Sigmoid colon (tissue), 6 donors: ENCODE measurements at regions not wholly inside any gene's neighbourhood (a gene's known extent, or its start where the extent isn't known, plus 50 kb on each side); places are given as distances from the start of the nearest gene placed in this dataset.

Experiments used
- DNase-seq: peaks from one replicate; pipeline ENCODE4 v3.0.0-alpha.2; 2019
- H3K27ac ChIP-seq, 4 donors: fragments of 200-600 bp; sonication (generic); one replicate each; pipeline ENCODE4 v1.5.1; 2016 to 2019; ENCODE audit warnings: mild to moderate bottlenecking in 1 of 4
- H3K27me3 ChIP-seq, 3 donors: fragments of 200-600 bp; sonication (generic); one replicate each; pipeline ENCODE4 v1.5.1; 2019; ENCODE audit warnings: mild to moderate bottlenecking in 1 of 3
- H3K36me3 ChIP-seq, 4 donors: fragments of 200-600 bp; sonication (generic); one replicate each; pipeline ENCODE4 v1.5.1; 2016 to 2019
- H3K4me1 ChIP-seq, 4 donors: fragments of 200-600 bp; sonication (generic); one replicate each; pipeline ENCODE4 v1.5.1; 2017 to 2019
- H3K4me3 ChIP-seq, 4 donors: fragments of 200-600 bp; sonication (generic); one replicate each; pipeline ENCODE4 v1.5.1; 2017 to 2019; ENCODE audit warnings: mild to moderate bottlenecking in 2 of 4, moderate library complexity in 1 of 4
- H3K9me3 ChIP-seq, 4 donors: fragments of 200-600 bp in 3 of 4; sonication (generic) in 3 of 4; one replicate each; pipeline versions ENCODE4 v1.5.1 to v1.6.1; 2013 to 2019
- EP300 ChIP-seq, 4 donors: sonication (generic); formaldehyde crosslinking; IDR thresholded peaks; one replicate each; pipeline ENCODE4 v1.6.1; 2017; ENCODE audit warnings: antibody characterized with exemption in 4 of 4
- POLR2A ChIP-seq, 2 donors: fragments of 450-650 bp; IDR thresholded peaks; one replicate each; pipeline ENCODE4 v1.6.1; 2016; ENCODE audit warnings: antibody characterized with exemption in 2 of 2, mild to moderate bottlenecking in 2 of 2, moderate library complexity in 2 of 2
- POLR2AphosphoS5 ChIP-seq, 4 donors: sonication (generic); formaldehyde crosslinking; IDR thresholded peaks; one replicate each; pipeline ENCODE4 v1.6.1; 2017; ENCODE audit warnings: antibody characterized with exemption in 4 of 4
- WGBS, 2 donors: extraction: QIAGEN DNeasy Blood & Tissue Kit; methylation state at CpG; one replicate each; pipeline ENCODE4 v1.1.7; 2013; 5-methylcytosine and 5-hydroxymethylcytosine counted together
- intact Hi-C: fragments of 100-400 bp; cut with DNase I; formaldehyde crosslinking; loops from one replicate; pipeline ENCODE4 v1.15.1; 2023
- TF ChIP-seq, protein P1 (sequence below), 4 experiments: fragments of 450-650 bp in 3 of 4; fragments of 200-600 bp in 1 of 4; IDR thresholded peaks; one replicate each; pipeline ENCODE4 v1.5.1; 2016 to 2019; ENCODE audit warnings: antibody characterized with exemption in 4 of 4, mild to moderate bottlenecking in 3 of 4, moderate library complexity in 2 of 4
- donor health status: healthy with polysubstance abuse.
- donor health status: healthy.

DNA sequence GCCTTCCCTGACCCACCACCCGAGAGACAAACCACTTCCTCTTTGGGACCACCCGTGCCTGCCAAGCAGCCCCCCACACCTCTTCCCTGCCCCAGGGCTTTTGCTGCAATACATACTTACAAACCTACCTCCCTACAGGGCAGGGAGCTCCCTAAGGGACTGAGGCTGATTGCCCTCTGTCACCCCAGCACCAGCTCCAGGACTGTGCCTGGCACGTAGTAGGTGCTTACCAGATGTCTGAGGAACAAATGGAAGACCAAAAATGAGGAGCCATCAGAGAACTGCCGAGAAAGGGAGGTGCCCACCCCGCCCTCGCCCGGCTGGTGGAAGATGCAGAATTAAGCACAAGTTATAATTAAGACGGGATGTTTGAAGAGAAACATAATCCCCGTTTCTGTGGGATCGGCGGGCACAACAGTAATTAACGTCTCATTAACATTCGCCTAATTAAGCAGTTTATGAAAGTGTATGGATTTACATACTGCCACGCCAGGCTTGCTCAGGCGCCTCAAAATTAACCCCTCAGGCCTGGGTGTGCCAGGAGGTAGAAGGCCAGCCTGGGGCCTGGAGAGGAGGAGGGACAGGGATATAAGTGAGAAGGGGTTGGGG lies 130.1 kb upstream of the LINGO1 start:
- no peaks in the 10 kb centered on the region for H3K36me3 ChIP-seq
- H3K27ac ChIP-seq: no peak overlapping the region
- TF ChIP-seq EP300 (IDR thresholded peaks at IDR 0.05): no peak
- no peak for TF ChIP-seq POLR2AphosphoS5 (IDR thresholded peaks at IDR 0.05)
- no peak for TF ChIP-seq POLR2A (IDR thresholded peaks at IDR 0.05)
- TF ChIP-seq, protein P1, sequence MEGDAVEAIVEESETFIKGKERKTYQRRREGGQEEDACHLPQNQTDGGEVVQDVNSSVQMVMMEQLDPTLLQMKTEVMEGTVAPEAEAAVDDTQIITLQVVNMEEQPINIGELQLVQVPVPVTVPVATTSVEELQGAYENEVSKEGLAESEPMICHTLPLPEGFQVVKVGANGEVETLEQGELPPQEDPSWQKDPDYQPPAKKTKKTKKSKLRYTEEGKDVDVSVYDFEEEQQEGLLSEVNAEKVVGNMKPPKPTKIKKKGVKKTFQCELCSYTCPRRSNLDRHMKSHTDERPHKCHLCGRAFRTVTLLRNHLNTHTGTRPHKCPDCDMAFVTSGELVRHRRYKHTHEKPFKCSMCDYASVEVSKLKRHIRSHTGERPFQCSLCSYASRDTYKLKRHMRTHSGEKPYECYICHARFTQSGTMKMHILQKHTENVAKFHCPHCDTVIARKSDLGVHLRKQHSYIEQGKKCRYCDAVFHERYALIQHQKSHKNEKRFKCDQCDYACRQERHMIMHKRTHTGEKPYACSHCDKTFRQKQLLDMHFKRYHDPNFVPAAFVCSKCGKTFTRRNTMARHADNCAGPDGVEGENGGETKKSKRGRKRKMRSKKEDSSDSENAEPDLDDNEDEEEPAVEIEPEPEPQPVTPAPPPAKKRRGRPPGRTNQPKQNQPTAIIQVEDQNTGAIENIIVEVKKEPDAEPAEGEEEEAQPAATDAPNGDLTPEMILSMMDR (IDR thresholded peaks at IDR 0.05): no peak
- DNase-seq: no peak
- WGBS, 2 donors: 70 to 73% methylated on average over 15 of the region's 15 CpGs
- peaks cover 0 to 24% (median 3%) of the 10 kb centered on the region in 3 donors for H3K27me3 ChIP-seq
- no peaks in the 10 kb centered on the region for H3K4me1 ChIP-seq
- intact Hi-C loops: no loop called here
- H3K9me3 ChIP-seq: no peaks in the 10 kb centered on the region
- H3K4me3 ChIP-seq: no peak overlapping the region

DNA sequence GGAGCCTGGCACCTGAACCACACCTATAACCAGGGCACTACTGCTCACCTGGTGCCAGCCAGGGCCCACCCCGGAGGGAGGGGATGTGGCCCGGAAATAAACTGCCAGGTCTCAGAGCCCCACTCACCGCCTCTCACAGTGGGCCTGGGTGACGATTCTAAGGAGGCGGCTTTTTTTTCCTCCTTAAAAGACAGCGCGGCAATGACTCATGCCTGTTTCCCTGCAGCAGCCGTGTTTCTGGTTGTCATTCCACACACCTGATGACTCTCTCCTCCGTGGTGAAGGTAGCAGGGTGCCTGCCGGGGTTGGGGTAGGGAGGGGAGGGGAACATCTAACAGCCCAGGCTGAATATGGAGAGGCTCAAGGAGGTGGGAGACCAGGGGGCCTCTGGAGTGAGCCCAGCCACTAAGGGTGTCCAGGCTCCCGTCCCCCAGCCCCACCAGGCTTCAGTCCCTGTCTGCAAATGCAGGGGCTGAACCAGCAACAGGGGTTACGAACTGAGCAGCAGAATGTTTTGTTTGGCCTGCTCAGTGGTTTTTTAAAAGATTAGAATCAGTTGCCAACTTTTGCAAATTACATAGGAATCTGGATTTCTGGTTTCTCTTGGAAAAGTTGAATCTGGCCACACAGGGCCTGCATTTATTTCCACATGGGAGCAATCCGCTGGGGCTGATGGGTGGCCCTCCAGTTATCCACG lies 127.3 kb upstream of the LINGO1 start:
- Histone ChIP-seq H3K27ac (no peak overlapping the region), H3K4me3 (no peak overlapping the region), H3K4me1 (no peaks in the 10 kb centered on the region), H3K27me3 (peaks cover 0 to 13% (median 0%) of the 10 kb centered on the region in 3 donors), H3K36me3 (no peaks in the 10 kb centered on the region), H3K9me3 (no peaks in the 10 kb centered on the region)
- intact Hi-C loops: no loop called here
- no peak for DNase-seq
- TF ChIP-seq EP300 (IDR thresholded peaks at IDR 0.05) (no peak), POLR2A (IDR thresholded peaks at IDR 0.05) (no peak), POLR2AphosphoS5 (IDR thresholded peaks at IDR 0.05) (no peak)
- TF ChIP-seq, protein P1 (IDR thresholded peaks at IDR 0.05): no peak
- 69 to 70% methylated on average over 14 of the region's 14 CpGs for WGBS, 2 donors

DNA sequence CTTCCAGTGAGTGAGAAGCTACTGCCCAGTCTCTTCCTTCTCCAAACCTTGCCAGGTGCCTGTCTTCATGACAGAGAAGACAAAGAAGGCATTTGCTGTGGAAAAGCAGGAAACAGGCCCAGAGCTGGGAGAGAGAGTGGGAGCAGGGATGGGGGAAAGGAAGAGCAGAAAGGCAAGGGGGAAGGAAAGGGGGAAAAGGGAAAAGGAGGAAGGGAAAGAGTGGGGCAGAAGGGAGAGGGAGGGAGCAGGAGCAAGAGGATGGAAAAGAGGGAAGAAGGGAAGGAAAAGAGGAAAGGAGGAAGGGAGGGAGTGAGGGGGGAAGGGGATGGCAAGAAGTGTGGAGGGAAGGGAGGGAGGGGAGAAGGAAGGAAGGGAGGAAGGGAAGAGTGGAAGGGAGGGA lies 121.2 kb upstream of the LINGO1 start:
- no peak overlapping the region for H3K27ac ChIP-seq
- TF ChIP-seq, protein P1 (IDR thresholded peaks at IDR 0.05): no peak
- no peak for TF ChIP-seq POLR2A (IDR thresholded peaks at IDR 0.05)
- TF ChIP-seq POLR2AphosphoS5 (IDR thresholded peaks at IDR 0.05): no peak
- TF ChIP-seq EP300 (IDR thresholded peaks at IDR 0.05): no peak
- H3K36me3 ChIP-seq: no peaks in the 10 kb centered on the region
- DNase-seq: no peak
- intact Hi-C loops: no loop called here
- no peak overlapping the region for H3K4me3 ChIP-seq
- no peaks in the 10 kb centered on the region for H3K4me1 ChIP-seq
- no peaks in the 10 kb centered on the region for H3K9me3 ChIP-seq
- H3K27me3 ChIP-seq: peaks cover 0 to 3% (median 0%) of the 10 kb centered on the region in 3 donors

DNA sequence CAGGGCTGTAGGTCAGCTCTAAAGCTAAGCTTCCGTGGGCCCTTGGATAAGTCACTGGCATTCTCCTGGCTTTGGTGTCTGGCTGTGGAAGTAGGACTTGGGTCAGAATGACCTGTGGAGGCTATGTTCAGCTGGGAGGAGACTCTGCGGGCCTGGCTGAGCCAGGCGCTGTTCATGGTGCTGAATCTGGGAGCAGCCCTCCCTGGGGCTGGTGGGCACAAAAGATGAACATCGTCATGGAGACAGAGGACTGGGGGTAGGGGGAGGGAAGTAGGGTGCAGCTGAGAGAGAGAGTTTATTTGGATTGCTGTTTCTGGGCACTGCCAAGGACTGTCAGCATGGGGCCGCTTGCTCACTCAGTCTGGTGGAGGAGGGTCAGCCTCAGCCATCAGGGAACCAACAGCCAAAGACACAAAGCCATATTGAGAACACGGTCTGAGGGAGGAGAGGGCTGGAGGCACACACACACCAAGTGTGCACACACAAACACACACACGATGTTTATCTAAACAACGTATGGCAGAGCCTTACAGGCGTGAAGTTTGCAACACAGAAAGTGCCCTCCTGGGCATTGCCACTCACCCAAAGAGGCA lies 120.7 kb upstream of the LINGO1 start:
- Histone ChIP-seq H3K36me3 (no peaks in the 10 kb centered on the region), H3K9me3 (no peaks in the 10 kb centered on the region), H3K4me1 (no peaks in the 10 kb centered on the region), H3K27me3 (peaks cover 0 to 3% (median 0%) of the 10 kb centered on the region in 3 donors), H3K27ac (no peak overlapping the region), H3K4me3 (no peak overlapping the region)
- TF ChIP-seq POLR2AphosphoS5 (IDR thresholded peaks at IDR 0.05) (no peak), EP300 (IDR thresholded peaks at IDR 0.05) (no peak), POLR2A (IDR thresholded peaks at IDR 0.05) (no peak)
- TF ChIP-seq, protein P1 (IDR thresholded peaks at IDR 0.05): no peak
- intact Hi-C loops: no loop called here
- 42 to 43% methylated on average over 9 of the region's 9 CpGs for WGBS, 2 donors
- DNase-seq: no peak
